Esophagus squamous epithelium (tissue), 5 donors: ENCODE measurements at regions not wholly inside any gene's neighbourhood (a gene's known extent, or its start where the extent isn't known, plus 50 kb on each side); places are given as distances from the start of the nearest gene placed in this dataset.

Experiments
- DNase-seq: peaks from one replicate; lab custom pipeline; 2025; lab: John Stamatoyannopoulos, UW
- H3K27ac ChIP-seq, 4 donors: fragments of 200-600 bp; sonication (generic); one replicate each; pipeline ENCODE4 v1.5.1; 2016 to 2019; ENCODE audit warnings: mild to moderate bottlenecking in 1 of 4
- H3K27me3 ChIP-seq, 4 donors: fragments of 200-600 bp; sonication (generic); 1 replicate in 3 of 4; 2 replicates in 1 of 4; pipeline versions ENCODE4 v1.5.1 to v1.6.0; 2017 to 2021; ENCODE audit warnings: antibody characterized with exemption in 1 of 4
- H3K36me3 ChIP-seq, 3 donors: fragments of 200-600 bp; sonication (generic); one replicate each; pipeline ENCODE4 v1.5.1; 2016 to 2019
- H3K4me1 ChIP-seq, 3 donors: fragments of 200-600 bp; sonication (generic); one replicate each; pipeline ENCODE4 v1.5.1; 2017 to 2019
- H3K4me3 ChIP-seq, 4 donors: fragments of 200-600 bp; sonication (generic); 1 replicate in 3 of 4; 2 replicates in 1 of 4; pipeline ENCODE4 v1.5.1; 2016 to 2019; ENCODE audit warnings: mild to moderate bottlenecking in 2 of 4, moderate library complexity in 1 of 4
- H3K9me3 ChIP-seq, 3 donors: fragments of 200-600 bp; sonication (generic); one replicate each; pipeline ENCODE4 v1.5.1; 2016 to 2019
- POLR2A ChIP-seq, 4 donors: fragments of 450-650 bp; IDR thresholded peaks; one replicate each; pipeline ENCODE4 v1.6.1; 2017; ENCODE audit warnings: antibody characterized with exemption in 4 of 4, mild to moderate bottlenecking in 4 of 4, moderate library complexity in 3 of 4
- WGBS, 2 donors: methylation state at CpG; one replicate each; pipeline ENCODE4 v1.1.5; 2018; 5-methylcytosine and 5-hydroxymethylcytosine counted together
- intact Hi-C: fragments of 100-400 bp; cut with DNase I; formaldehyde crosslinking; loops from one replicate; pipeline ENCODE4 v1.15.0; 2022
- TF ChIP-seq, protein P1 (sequence below), 6 experiments: fragments of 450-650 bp in 4 of 6; fragments of 200-600 bp in 2 of 6; sonication (generic) in 2 of 6; IDR thresholded peaks; one replicate each; pipeline ENCODE4 v1.5.1; 2016 to 2019; ENCODE audit warnings: antibody characterized with exemption in 6 of 6, mild to moderate bottlenecking in 4 of 6, moderate library complexity in 4 of 6
- donor health status: DM: yes; HTN: yes; CAD: no.

- Histone ChIP-seq H3K27me3 (peaks cover 0 to 4% (median 0%) of the 10 kb centered on the region in 4 donors), H3K9me3 (no peaks in the 10 kb centered on the region), H3K4me1 (no peaks in the 10 kb centered on the region), H3K36me3 (no peaks in the 10 kb centered on the region), H3K27ac (no peak overlapping the region), H3K4me3 (no peak overlapping the region)
- TF ChIP-seq, protein P1, sequence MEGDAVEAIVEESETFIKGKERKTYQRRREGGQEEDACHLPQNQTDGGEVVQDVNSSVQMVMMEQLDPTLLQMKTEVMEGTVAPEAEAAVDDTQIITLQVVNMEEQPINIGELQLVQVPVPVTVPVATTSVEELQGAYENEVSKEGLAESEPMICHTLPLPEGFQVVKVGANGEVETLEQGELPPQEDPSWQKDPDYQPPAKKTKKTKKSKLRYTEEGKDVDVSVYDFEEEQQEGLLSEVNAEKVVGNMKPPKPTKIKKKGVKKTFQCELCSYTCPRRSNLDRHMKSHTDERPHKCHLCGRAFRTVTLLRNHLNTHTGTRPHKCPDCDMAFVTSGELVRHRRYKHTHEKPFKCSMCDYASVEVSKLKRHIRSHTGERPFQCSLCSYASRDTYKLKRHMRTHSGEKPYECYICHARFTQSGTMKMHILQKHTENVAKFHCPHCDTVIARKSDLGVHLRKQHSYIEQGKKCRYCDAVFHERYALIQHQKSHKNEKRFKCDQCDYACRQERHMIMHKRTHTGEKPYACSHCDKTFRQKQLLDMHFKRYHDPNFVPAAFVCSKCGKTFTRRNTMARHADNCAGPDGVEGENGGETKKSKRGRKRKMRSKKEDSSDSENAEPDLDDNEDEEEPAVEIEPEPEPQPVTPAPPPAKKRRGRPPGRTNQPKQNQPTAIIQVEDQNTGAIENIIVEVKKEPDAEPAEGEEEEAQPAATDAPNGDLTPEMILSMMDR (IDR thresholded peaks at IDR 0.05): no peak
- no peak for TF ChIP-seq POLR2A (IDR thresholded peaks at IDR 0.05)
- DNase-seq: no peak
- intact Hi-C loops: no loop called here
- 89 to 90% methylated on average over 13 of the region's 13 CpGs for WGBS, 2 donors
Observed at GRCh38 chr3:72573051-72573450, 275.2 kb downstream of the SHQ1 start.

GRCh38 chr3:72572489-72573007, 275.7 kb downstream of the SHQ1 start:
- TF ChIP-seq, protein P1 (IDR thresholded peaks at IDR 0.05): no peak
- TF ChIP-seq POLR2A (IDR thresholded peaks at IDR 0.05): no peak
- Histone ChIP-seq H3K27ac (no peak overlapping the region), H3K9me3 (no peaks in the 10 kb centered on the region), H3K27me3 (peaks cover 0 to 4% (median 0%) of the 10 kb centered on the region in 4 donors), H3K4me1 (no peaks in the 10 kb centered on the region), H3K4me3 (no peak overlapping the region), H3K36me3 (no peaks in the 10 kb centered on the region)
- DNase-seq: no peak
- WGBS, 2 donors: 79 to 87% methylated on average over 18 of the region's 19 CpGs
- intact Hi-C loops: no loop called here

GRCh38 chr3:72571638-72572114, 276.6 kb downstream of the SHQ1 start:
- Histone ChIP-seq H3K27me3 (peaks cover 0 to 4% (median 0%) of the 10 kb centered on the region in 4 donors), H3K36me3 (no peaks in the 10 kb centered on the region), H3K27ac (no peak overlapping the region), H3K4me1 (no peaks in the 10 kb centered on the region), H3K4me3 (no peak overlapping the region), H3K9me3 (no peaks in the 10 kb centered on the region)
- 54 to 76% methylated on average over 6 to 11 of the region's 13 CpGs for WGBS, 2 donors
- DNase-seq: no peak
- TF ChIP-seq POLR2A (IDR thresholded peaks at IDR 0.05): no peak
- TF ChIP-seq, protein P1 (IDR thresholded peaks at IDR 0.05): no peak
- intact Hi-C loops: no loop called here

DNA sequence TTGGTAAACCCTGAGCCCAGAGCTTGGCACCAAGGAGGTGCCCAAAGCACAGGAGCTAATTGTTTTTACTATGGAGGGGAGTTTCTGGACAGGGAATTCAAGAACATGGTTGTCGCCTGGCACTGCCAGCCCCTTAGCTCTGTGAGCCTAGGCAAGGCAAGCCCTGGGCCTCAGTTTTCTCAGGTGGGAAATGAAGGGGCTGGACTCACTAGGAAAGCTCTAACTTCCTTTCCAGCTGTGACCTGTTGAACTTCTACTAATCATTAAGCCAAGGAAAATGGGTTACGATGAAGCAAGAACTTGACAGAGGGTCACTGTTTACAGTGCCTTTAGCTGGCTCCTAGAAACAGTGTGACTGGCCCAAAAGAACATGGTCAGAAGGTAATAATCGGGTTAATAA, 277.2 kb downstream of the SHQ1 start:
- H3K4me3 ChIP-seq: no peak overlapping the region
- no peak overlapping the region for H3K27ac ChIP-seq
- DNase-seq: no peak
- no peaks in the 10 kb centered on the region for H3K4me1 ChIP-seq
- no peaks in the 10 kb centered on the region for H3K9me3 ChIP-seq
- no peaks in the 10 kb centered on the region for H3K36me3 ChIP-seq
- 96% methylated on average over 2 to 3 of the region's 3 CpGs for WGBS, 2 donors
- peaks cover 0 to 4% (median 0%) of the 10 kb centered on the region in 4 donors for H3K27me3 ChIP-seq
- intact Hi-C loops: no loop called here
- no peak for TF ChIP-seq POLR2A (IDR thresholded peaks at IDR 0.05)
- TF ChIP-seq, protein P1 (IDR thresholded peaks at IDR 0.05): no peak

DNA sequence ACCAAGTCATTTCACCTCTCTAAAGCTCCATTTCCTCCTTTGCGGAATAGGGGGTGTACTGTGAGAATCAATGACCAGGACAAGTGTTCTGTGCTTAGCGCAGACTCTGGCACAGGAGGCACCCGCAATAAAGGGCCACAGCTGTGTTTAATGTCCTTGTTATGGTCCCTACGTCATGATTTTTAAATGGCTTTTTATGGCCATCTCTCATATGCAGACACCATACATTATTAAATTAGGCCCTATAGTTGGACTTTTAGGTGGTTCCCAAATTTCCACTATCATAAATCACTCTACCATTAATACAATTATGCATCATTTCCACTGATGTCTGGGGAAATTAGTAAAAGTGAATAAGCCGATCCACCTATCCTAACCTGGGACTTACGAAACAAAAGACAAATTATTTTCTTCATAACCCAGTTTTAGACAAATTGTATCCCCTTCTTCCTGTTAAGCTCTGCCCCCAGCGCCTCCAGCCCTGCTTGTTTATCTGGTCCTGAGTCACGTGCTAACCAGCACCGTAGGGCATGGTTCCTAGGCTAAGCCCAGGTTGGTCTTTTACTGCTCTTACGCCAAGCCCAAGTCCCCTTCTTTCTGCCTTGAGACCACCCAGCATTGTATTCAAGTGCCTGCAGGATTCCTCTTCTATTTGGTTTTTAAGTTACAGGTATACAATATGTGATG, 278.3 kb downstream of the SHQ1 start:
- H3K9me3 ChIP-seq: no peaks in the 10 kb centered on the region
- no peaks in the 10 kb centered on the region for H3K36me3 ChIP-seq
- H3K4me1 ChIP-seq: no peaks in the 10 kb centered on the region
- H3K4me3 ChIP-seq: no peak overlapping the region
- WGBS, 2 donors: 91 to 94% methylated on average over 10 of the region's 10 CpGs
- H3K27me3 ChIP-seq: peaks cover 0 to 4% (median 0%) of the 10 kb centered on the region in 4 donors
- DNase-seq: no peak
- no peak overlapping the region for H3K27ac ChIP-seq
- intact Hi-C loops: no loop called here
- TF ChIP-seq, protein P1 (IDR thresholded peaks at IDR 0.05): no peak
- no peak for TF ChIP-seq POLR2A (IDR thresholded peaks at IDR 0.05)
